Activated T-helper 2 cell treated with anti-CD3 and anti-CD28 coated beads, Interferon-gamma antibody, Interleukin-2, Interleukin-4, amounts not matched to agents 10 μg/mL and 5 μg/mL and 100 μg/mL, durations not matched to agents 14 hours and 24 hours and 36 hours (primary cell): ENCODE measurements at regions not wholly inside any gene's neighbourhood (a gene's known extent, or its start where the extent isn't known, plus 50 kb on each side); places are given as distances from the start of the nearest gene placed in this dataset.
"Not testable (repeated sequence)": the region's sequence is repeated elsewhere in the genome, so short reads cannot be mapped to it uniquely, and the experiment has no call there.

Source experiments
- DNase-seq: peaks from one replicate; pipeline ENCODE4 v3.0.0; 2021; ENCODE audit warnings: low spot score
- H3K27ac Mint-ChIP-seq: one replicate; pipeline ENCODE4 v1.8.0; 2021; ENCODE audit warnings: mixed read lengths
- H3K27me3 Mint-ChIP-seq: one replicate; pipeline ENCODE4 v1.8.0; 2021; ENCODE audit warnings: low read depth, mixed read lengths
- H3K36me3 Mint-ChIP-seq: one replicate; pipeline ENCODE4 v1.8.0; 2021; ENCODE audit warnings: low read depth, mixed read lengths
- H3K4me1 Mint-ChIP-seq: one replicate; pipeline ENCODE4 v1.8.0; 2021; ENCODE audit warnings: low read depth, mixed read lengths
- H3K4me3 Mint-ChIP-seq: one replicate; pipeline ENCODE4 v1.8.0; 2021; ENCODE audit warnings: low read depth, mild to moderate bottlenecking, moderate library complexity, mixed read lengths
- H3K9me3 Mint-ChIP-seq: one replicate; pipeline ENCODE4 v1.8.0; 2021; ENCODE audit warnings: mixed read lengths
- intact Hi-C: fragments of 100-400 bp; cut with micrococcal nuclease; formaldehyde crosslinking; loops from one replicate; pipeline ENCODE4 v1.15.1; 2023

GRCh38 chrY:11643549-11643948 is 1057.5 kb upstream of the USP9Y start:
- H3K27me3 Mint-ChIP-seq, result not testable (repeated sequence)

GRCh38 chrY:11668221-11668620 is 1032.8 kb upstream of the USP9Y start:
- intact Hi-C loops, result no loop called here

More at GRCh38 chrY:11643549-11643948, 1057.5 kb upstream of the USP9Y start:
- H3K4me3 Mint-ChIP-seq, H3K4me1 Mint-ChIP-seq, intact Hi-C loops, H3K27ac Mint-ChIP-seq, DNase-seq: not testable (repeated sequence)
- H3K9me3 Mint-ChIP-seq, result peaks cover 56% of the 10 kb centered on the region
- peaks cover 26% of the 10 kb centered on the region for H3K36me3 Mint-ChIP-seq

More at GRCh38 chrY:11668221-11668620, 1032.8 kb upstream of the USP9Y start:
- Mint-ChIP-seq H3K36me3 (peaks cover 19% of the 10 kb centered on the region), H3K4me1 (no peaks in the 10 kb centered on the region), H3K4me3 (no peak overlapping the region), H3K27ac (no peak overlapping the region), H3K27me3 (no peaks in the 10 kb centered on the region), H3K9me3 (no peaks in the 10 kb centered on the region)
- no peak for DNase-seq
